ENCODE measurements at regions not wholly inside any gene's neighbourhood (a gene's known extent, or its start where the extent isn't known, plus 50 kb on each side); places are given as distances from the start of the nearest gene placed in this dataset.

DNA sequence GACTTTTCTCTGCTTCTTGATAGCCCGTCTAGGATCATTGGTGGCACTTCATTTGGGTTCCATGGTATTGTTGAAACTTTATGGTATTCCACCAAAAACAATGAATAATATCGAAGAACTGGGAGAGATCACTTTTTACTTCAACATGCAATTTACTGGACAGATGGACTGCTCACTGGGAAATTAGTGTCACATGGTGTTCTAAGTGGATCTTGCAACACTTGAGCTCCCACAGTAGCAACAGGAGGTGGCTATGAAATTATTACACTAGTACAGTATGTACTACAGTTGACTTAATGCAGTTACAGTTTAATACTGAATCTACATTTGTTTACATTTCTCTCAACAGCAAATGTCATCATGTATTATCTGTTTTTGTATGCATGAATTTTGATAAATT is 997.3 kb downstream of the REEP3 start:
- Histone ChIP-seq H3K9me3 (ENCODE audit: control insufficient read depth, low read length) (no peaks in the 10 kb centered on the region), H3K4me1 (ENCODE audit: control insufficient read depth, insufficient read depth, low read length) (no peaks in the 10 kb centered on the region), H3K27me3 (ENCODE audit: control insufficient read depth, insufficient read depth, low read length, poor library complexity, severe bottlenecking) (no peaks in the 10 kb centered on the region), H3K36me3 (ENCODE audit: control insufficient read depth, insufficient read depth, low read length) (no peaks in the 10 kb centered on the region), H3K27ac (ENCODE audit: low read depth, low read length) (no peak overlapping the region), H3K9ac (ENCODE audit: extremely low read depth, low read length, poor library complexity, severe bottlenecking) (no peak overlapping the region), H3K4me3 (ENCODE audit: low read length) (no peak overlapping the region)
- Mint-ChIP-seq H3K27ac (no peak overlapping the region), H3K27me3 (ENCODE audit: insufficient read depth) (no peaks in the 10 kb centered on the region), H3K9me3 (no peaks in the 10 kb centered on the region), H3K36me3 (ENCODE audit: low read depth) (no peaks in the 10 kb centered on the region), H3K4me1 (peaks cover 23% of the 10 kb centered on the region), H3K4me3 (no peak overlapping the region)
- no peak for TF ChIP-seq CTCF (conservative IDR thresholded peaks at IDR 0.05)
- 86 to 97% methylated on average over 1 to 2 of the region's 2 CpGs for WGBS, 2 experiments (ENCODE audit: insufficient coverage in 1 of 2, insufficient read length in 1 of 2)
- DNase-seq: no peak

- WGBS, 2 experiments (ENCODE audit: insufficient coverage in 1 of 2, insufficient read length in 1 of 2): 88% methylated on average over 2 of the region's 2 CpGs; no CpG with 5 or more reads in 1 of the 2 experiments
- Mint-ChIP-seq H3K9me3 (no peaks in the 10 kb centered on the region), H3K27ac (no peak overlapping the region), H3K4me1 (peaks cover 23% of the 10 kb centered on the region), H3K36me3 (ENCODE audit: low read depth) (no peaks in the 10 kb centered on the region), H3K27me3 (ENCODE audit: insufficient read depth) (no peaks in the 10 kb centered on the region), H3K4me3 (no peak overlapping the region)
- Histone ChIP-seq H3K4me3 (ENCODE audit: low read length) (no peak overlapping the region), H3K27me3 (ENCODE audit: control insufficient read depth, insufficient read depth, low read length, poor library complexity, severe bottlenecking) (no peaks in the 10 kb centered on the region), H3K9ac (ENCODE audit: extremely low read depth, low read length, poor library complexity, severe bottlenecking) (no peak overlapping the region), H3K4me1 (ENCODE audit: control insufficient read depth, insufficient read depth, low read length) (no peaks in the 10 kb centered on the region), H3K27ac (ENCODE audit: low read depth, low read length) (no peak overlapping the region), H3K36me3 (ENCODE audit: control insufficient read depth, insufficient read depth, low read length) (no peaks in the 10 kb centered on the region), H3K9me3 (ENCODE audit: control insufficient read depth, low read length) (no peaks in the 10 kb centered on the region)
- no peak for TF ChIP-seq CTCF (conservative IDR thresholded peaks at IDR 0.05)
- no peak for DNase-seq
These were observed 998.2 kb downstream of the REEP3 start for GRCh38 chr10:64519427-64519826.

- Mint-ChIP-seq H3K4me1 (peaks cover 23% of the 10 kb centered on the region), H3K4me3 (no peak overlapping the region), H3K36me3 (ENCODE audit: low read depth) (no peaks in the 10 kb centered on the region), H3K27ac (no peak overlapping the region), H3K9me3 (no peaks in the 10 kb centered on the region), H3K27me3 (ENCODE audit: insufficient read depth) (no peaks in the 10 kb centered on the region)
- no peak overlapping the region for H3K27ac ChIP-seq (ENCODE audit: low read depth, low read length)
- TF ChIP-seq CTCF (conservative IDR thresholded peaks at IDR 0.05): no peak
- H3K9ac ChIP-seq (ENCODE audit: extremely low read depth, low read length, poor library complexity, severe bottlenecking): no peak overlapping the region
- WGBS, 2 experiments (ENCODE audit: insufficient coverage in 1 of 2, insufficient read length in 1 of 2): 100% methylated on average over 1 of the region's 1 CpG; no CpG with 5 or more reads in 1 of the 2 experiments
- no peaks in the 10 kb centered on the region for H3K36me3 ChIP-seq (ENCODE audit: control insufficient read depth, insufficient read depth, low read length)
- H3K4me1 ChIP-seq (ENCODE audit: control insufficient read depth, insufficient read depth, low read length): no peaks in the 10 kb centered on the region
- no peak for DNase-seq
- no peaks in the 10 kb centered on the region for H3K9me3 ChIP-seq (ENCODE audit: control insufficient read depth, low read length)
- H3K27me3 ChIP-seq (ENCODE audit: control insufficient read depth, insufficient read depth, low read length, poor library complexity, severe bottlenecking): no peaks in the 10 kb centered on the region
- no peak overlapping the region for H3K4me3 ChIP-seq (ENCODE audit: low read length)
These were observed 998.6 kb downstream of the REEP3 start for GRCh38 chr10:64519831-64520230.
